ENCODE measurements at regions not wholly inside any gene's neighbourhood (a gene's known extent, or its start where the extent isn't known, plus 50 kb on each side); places are given as distances from the start of the nearest gene placed in this dataset.

GRCh38 chr1:60553730-60554129 is 480.2 kb upstream of the C1orf87 start:
- TF ChIP-seq CTCF (IDR thresholded peaks at IDR 0.05) (no peak), POLR2A (IDR thresholded peaks at IDR 0.05) (no peak)
- intact Hi-C loops (cut with DNase I; ENCODE audit: low total_unique reads): no loop called here
- no peak for DNase-seq (ENCODE audit: low spot score in 2 of 2)
- H3K4me3 ChIP-seq (ENCODE audit: low read depth, poor library complexity, severe bottlenecking): no peak overlapping the region
- 92 to 93% methylated on average over 2 of the region's 2 CpGs for WGBS, 2 donors

- DNase-seq (ENCODE audit: low spot score in 2 of 2): no peak
Measured at GRCh38 chr1:60547821-60548220, 474.3 kb upstream of the C1orf87 start.

DNA sequence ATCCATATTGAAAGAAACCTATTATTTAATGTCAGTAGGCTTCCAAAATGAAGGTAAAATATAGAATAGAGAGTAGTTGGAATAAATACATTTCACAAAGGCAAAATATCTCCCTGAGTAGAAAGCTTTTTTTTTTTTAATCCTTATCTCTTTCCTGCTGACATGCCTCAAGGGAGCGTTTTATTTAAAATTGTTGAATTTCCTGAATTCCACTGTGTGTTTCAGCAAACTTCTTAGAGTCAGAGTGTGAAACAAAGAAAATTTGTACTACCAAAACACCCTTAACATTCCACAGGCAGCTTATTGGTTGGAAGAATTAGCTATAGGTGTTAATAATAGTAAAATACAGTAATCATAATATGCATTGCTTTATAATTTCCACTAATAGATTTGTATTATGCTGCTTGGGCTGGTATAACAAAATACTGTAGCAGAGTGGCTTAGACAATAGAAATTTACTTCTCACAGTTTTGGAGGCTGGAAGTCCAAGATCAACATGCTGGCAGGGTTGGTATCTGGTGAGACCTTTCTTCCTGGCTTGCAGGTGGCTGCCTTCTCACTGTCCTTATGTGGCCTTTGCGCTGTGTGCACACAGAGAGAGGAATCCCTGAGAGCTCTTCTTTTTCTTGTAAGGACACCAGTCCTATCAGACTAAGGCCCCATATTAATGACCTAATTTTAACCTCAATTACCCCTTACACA is 468.4 kb upstream of the C1orf87 start:
- intact Hi-C loops (cut with DNase I; ENCODE audit: low total_unique reads): no loop called here
- H3K4me3 ChIP-seq (ENCODE audit: low read depth, poor library complexity, severe bottlenecking): no peak overlapping the region
- 65% methylated on average over 2 of the region's 2 CpGs for WGBS, 2 donors
- DNase-seq (ENCODE audit: low spot score in 2 of 2): no peak
- TF ChIP-seq POLR2A (IDR thresholded peaks at IDR 0.05): no peak

More at GRCh38 chr1:60547821-60548220, 474.3 kb upstream of the C1orf87 start:
- WGBS, 2 donors: 83 to 87% methylated on average over 4 of the region's 4 CpGs
- intact Hi-C loops (cut with DNase I; ENCODE audit: low total_unique reads): no loop called here
- TF ChIP-seq POLR2A (IDR thresholded peaks at IDR 0.05): no peak
- TF ChIP-seq CTCF (IDR thresholded peaks at IDR 0.05): no peak
- no peak overlapping the region for H3K4me3 ChIP-seq (ENCODE audit: low read depth, poor library complexity, severe bottlenecking)

DNA sequence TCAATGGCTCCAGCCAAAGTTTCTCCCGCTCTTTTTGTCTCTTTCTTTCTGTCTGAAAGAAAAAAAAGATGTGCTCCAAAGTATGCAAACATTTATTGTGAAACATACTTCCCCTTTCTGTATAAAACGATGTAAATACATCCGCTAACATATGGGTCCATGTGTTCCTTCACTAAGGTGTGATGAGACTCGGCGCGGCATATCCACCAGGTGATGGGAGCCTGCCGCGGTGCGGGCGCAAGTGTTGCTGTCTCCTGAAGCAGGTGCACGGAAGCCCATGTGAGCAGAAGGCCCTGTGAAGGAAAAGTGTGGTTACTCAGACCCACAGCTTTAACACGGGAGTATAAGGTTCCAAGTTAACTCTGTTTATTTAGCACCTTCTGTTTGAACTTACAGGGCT is 466.6 kb upstream of the C1orf87 start:
- 80 to 91% methylated on average over 12 of the region's 12 CpGs for WGBS, 2 donors
- TF ChIP-seq CTCF (IDR thresholded peaks at IDR 0.05) (no peak), POLR2A (IDR thresholded peaks at IDR 0.05) (no peak)
- intact Hi-C loops (cut with DNase I; ENCODE audit: low total_unique reads): no loop called here
- H3K4me3 ChIP-seq (ENCODE audit: low read depth, poor library complexity, severe bottlenecking): no peak overlapping the region
- no peak for DNase-seq (ENCODE audit: low spot score in 2 of 2)

- WGBS, 2 donors: 85 to 88% methylated on average over 2 of the region's 2 CpGs
- no peak for DNase-seq (ENCODE audit: low spot score in 2 of 2)
- no peak overlapping the region for H3K4me3 ChIP-seq (ENCODE audit: low read depth, poor library complexity, severe bottlenecking)
- TF ChIP-seq POLR2A (IDR thresholded peaks at IDR 0.05) (no peak), CTCF (IDR thresholded peaks at IDR 0.05) (no peak)
- intact Hi-C loops (cut with DNase I; ENCODE audit: low total_unique reads): no loop called here
Measured at GRCh38 chr1:60535713-60536112, 462.1 kb upstream of the C1orf87 start.

DNA sequence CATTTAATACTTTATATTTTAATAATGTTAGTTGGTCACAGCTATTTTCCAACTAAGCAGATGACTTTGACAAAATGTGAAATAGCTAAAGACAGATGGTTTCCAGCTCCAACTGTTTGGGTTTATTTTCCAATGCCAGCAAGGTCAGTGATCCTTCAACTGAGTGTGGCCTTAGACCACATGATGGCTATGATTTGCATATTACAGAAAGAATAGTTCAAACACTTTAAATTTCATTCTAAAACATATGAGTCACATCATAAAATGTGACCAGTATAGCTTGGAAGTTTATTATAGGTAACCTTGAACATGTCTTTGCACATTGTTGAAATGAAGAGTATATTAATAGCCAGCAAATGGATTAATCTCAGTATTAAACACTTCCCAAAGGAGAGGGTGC is 454.0 kb upstream of the C1orf87 start:
- TF ChIP-seq POLR2A (IDR thresholded peaks at IDR 0.05) (no peak), CTCF (IDR thresholded peaks at IDR 0.05) (no peak)
- no peak for DNase-seq (ENCODE audit: low spot score in 2 of 2)
- H3K4me3 ChIP-seq (ENCODE audit: low read depth, poor library complexity, severe bottlenecking): no peak overlapping the region
- intact Hi-C loops (cut with DNase I; ENCODE audit: low total_unique reads): no loop called here

Data from lower leg skin (tissue), 4 donors.